ENCODE measurements at regions not wholly inside any gene's neighbourhood (a gene's known extent, or its start where the extent isn't known, plus 50 kb on each side); places are given as distances from the start of the nearest gene placed in this dataset.

- TF ChIP-seq, protein P1, sequence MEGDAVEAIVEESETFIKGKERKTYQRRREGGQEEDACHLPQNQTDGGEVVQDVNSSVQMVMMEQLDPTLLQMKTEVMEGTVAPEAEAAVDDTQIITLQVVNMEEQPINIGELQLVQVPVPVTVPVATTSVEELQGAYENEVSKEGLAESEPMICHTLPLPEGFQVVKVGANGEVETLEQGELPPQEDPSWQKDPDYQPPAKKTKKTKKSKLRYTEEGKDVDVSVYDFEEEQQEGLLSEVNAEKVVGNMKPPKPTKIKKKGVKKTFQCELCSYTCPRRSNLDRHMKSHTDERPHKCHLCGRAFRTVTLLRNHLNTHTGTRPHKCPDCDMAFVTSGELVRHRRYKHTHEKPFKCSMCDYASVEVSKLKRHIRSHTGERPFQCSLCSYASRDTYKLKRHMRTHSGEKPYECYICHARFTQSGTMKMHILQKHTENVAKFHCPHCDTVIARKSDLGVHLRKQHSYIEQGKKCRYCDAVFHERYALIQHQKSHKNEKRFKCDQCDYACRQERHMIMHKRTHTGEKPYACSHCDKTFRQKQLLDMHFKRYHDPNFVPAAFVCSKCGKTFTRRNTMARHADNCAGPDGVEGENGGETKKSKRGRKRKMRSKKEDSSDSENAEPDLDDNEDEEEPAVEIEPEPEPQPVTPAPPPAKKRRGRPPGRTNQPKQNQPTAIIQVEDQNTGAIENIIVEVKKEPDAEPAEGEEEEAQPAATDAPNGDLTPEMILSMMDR (IDR thresholded peaks at IDR 0.05; ENCODE audit: low read depth, low read length, poor library complexity, severe bottlenecking): no peak
- TF ChIP-seq EZH2phosphoT487 (IDR thresholded peaks at IDR 0.05; ENCODE audit: borderline replicate concordance, low read length): no peak
Observed at GRCh38 chr20:11978496-11978895, 60.8 kb downstream of the BTBD3 start.

Data from DOHH2 (cell line).